ENCODE measurements at regions not wholly inside any gene's neighbourhood (a gene's known extent, or its start where the extent isn't known, plus 50 kb on each side); places are given as distances from the start of the nearest gene placed in this dataset.

DNA sequence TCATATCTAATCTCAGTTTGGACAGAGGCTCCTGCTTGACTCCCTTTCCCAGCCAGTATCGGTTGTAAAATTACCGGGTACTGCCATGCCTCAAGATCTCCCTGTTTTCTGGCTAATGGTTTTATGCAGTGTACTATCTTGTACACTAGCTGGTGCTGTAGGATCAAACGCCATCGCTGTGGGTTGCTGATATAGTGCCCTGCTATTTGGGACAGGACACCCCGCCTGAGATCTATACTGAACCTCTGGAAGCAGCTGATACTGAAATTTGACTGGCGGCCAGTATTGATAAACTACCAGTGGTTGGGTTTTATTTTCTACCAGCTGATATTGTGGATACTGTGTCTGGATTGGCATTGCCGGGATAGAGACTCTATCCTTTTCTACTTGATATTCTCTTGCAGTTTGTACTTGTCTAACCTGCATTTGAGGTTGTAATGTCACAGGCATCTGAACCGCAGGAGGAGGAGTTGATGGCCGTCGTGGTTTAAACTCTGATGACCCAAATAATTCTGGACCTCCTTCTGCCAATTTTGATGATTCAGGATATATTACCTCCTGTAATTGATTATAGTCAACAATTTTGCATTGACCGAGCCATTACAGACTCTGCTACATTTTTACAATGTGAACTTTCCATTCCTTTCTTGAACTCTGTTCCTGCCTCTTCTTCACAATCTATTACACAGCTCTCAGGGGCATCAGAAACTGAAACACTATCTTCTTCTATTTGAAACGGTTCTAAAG is 112.5 kb upstream of the LARP1 start (continued):
- TF ChIP-seq, protein P1, sequence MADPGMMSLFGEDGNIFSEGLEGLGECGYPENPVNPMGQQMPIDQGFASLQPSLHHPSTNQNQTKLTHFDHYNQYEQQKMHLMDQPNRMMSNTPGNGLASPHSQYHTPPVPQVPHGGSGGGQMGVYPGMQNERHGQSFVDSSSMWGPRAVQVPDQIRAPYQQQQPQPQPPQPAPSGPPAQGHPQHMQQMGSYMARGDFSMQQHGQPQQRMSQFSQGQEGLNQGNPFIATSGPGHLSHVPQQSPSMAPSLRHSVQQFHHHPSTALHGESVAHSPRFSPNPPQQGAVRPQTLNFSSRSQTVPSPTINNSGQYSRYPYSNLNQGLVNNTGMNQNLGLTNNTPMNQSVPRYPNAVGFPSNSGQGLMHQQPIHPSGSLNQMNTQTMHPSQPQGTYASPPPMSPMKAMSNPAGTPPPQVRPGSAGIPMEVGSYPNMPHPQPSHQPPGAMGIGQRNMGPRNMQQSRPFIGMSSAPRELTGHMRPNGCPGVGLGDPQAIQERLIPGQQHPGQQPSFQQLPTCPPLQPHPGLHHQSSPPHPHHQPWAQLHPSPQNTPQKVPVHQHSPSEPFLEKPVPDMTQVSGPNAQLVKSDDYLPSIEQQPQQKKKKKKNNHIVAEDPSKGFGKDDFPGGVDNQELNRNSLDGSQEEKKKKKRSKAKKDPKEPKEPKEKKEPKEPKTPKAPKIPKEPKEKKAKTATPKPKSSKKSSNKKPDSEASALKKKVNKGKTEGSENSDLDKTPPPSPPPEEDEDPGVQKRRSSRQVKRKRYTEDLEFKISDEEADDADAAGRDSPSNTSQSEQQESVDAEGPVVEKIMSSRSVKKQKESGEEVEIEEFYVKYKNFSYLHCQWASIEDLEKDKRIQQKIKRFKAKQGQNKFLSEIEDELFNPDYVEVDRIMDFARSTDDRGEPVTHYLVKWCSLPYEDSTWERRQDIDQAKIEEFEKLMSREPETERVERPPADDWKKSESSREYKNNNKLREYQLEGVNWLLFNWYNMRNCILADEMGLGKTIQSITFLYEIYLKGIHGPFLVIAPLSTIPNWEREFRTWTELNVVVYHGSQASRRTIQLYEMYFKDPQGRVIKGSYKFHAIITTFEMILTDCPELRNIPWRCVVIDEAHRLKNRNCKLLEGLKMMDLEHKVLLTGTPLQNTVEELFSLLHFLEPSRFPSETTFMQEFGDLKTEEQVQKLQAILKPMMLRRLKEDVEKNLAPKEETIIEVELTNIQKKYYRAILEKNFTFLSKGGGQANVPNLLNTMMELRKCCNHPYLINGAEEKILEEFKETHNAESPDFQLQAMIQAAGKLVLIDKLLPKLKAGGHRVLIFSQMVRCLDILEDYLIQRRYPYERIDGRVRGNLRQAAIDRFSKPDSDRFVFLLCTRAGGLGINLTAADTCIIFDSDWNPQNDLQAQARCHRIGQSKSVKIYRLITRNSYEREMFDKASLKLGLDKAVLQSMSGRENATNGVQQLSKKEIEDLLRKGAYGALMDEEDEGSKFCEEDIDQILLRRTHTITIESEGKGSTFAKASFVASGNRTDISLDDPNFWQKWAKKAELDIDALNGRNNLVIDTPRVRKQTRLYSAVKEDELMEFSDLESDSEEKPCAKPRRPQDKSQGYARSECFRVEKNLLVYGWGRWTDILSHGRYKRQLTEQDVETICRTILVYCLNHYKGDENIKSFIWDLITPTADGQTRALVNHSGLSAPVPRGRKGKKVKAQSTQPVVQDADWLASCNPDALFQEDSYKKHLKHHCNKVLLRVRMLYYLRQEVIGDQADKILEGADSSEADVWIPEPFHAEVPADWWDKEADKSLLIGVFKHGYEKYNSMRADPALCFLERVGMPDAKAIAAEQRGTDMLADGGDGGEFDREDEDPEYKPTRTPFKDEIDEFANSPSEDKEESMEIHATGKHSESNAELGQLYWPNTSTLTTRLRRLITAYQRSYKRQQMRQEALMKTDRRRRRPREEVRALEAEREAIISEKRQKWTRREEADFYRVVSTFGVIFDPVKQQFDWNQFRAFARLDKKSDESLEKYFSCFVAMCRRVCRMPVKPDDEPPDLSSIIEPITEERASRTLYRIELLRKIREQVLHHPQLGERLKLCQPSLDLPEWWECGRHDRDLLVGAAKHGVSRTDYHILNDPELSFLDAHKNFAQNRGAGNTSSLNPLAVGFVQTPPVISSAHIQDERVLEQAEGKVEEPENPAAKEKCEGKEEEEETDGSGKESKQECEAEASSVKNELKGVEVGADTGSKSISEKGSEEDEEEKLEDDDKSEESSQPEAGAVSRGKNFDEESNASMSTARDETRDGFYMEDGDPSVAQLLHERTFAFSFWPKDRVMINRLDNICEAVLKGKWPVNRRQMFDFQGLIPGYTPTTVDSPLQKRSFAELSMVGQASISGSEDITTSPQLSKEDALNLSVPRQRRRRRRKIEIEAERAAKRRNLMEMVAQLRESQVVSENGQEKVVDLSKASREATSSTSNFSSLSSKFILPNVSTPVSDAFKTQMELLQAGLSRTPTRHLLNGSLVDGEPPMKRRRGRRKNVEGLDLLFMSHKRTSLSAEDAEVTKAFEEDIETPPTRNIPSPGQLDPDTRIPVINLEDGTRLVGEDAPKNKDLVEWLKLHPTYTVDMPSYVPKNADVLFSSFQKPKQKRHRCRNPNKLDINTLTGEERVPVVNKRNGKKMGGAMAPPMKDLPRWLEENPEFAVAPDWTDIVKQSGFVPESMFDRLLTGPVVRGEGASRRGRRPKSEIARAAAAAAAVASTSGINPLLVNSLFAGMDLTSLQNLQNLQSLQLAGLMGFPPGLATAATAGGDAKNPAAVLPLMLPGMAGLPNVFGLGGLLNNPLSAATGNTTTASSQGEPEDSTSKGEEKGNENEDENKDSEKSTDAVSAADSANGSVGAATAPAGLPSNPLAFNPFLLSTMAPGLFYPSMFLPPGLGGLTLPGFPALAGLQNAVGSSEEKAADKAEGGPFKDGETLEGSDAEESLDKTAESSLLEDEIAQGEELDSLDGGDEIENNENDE (IDR thresholded peaks at IDR 0.05; ENCODE audit: insufficient replicate concordance, low read length), result no peak
